A172 (cell line): ENCODE measurements at regions not wholly inside any gene's neighbourhood (a gene's known extent, or its start where the extent isn't known, plus 50 kb on each side); places are given as distances from the start of the nearest gene placed in this dataset.
"Not testable (repeated sequence)": the region's sequence is repeated elsewhere in the genome, so short reads cannot be mapped to it uniquely, and the experiment has no call there.

ENCODE experiments used
- DNase-seq: peaks from one replicate; pipeline ENCODE4 v3.0.0-alpha.2; 2015; ENCODE audit warnings: low spot score

GRCh38 chr6:80411486-80411885 lies 305.0 kb downstream of the BCKDHB start:
- DNase-seq: no peak

- not testable (repeated sequence) for DNase-seq
Observed at GRCh38 chr6:80407976-80408375, 301.5 kb downstream of the BCKDHB start.

GRCh38 chr6:80404889-80405288 lies 298.4 kb downstream of the BCKDHB start:
- DNase-seq: no peak

- DNase-seq: no peak
Observed at GRCh38 chr6:80403365-80403764, 296.9 kb downstream of the BCKDHB start.

GRCh38 chr6:80402266-80402665 lies 295.8 kb downstream of the BCKDHB start:
- no peak for DNase-seq
